ENCODE measurements at regions not wholly inside any gene's neighbourhood (a gene's known extent, or its start where the extent isn't known, plus 50 kb on each side); places are given as distances from the start of the nearest gene placed in this dataset.

GRCh38 chr16:77636615-77637014, 85.7 kb upstream of the NUDT7 start:
- TF ChIP-seq POLR2AphosphoS5 (IDR thresholded peaks at IDR 0.05; ENCODE audit: borderline replicate concordance, low read depth, low read length) (no peak), EZH2 (IDR thresholded peaks at IDR 0.05) (no peak), FOXP2 (optimal IDR thresholded peaks at IDR 0.05; ENCODE audit: control extremely low read depth, extremely low read length, insufficient read depth) (no peak)

Measured in SK-N-MC (cell line).